ELR (cell line): ENCODE measurements at regions not wholly inside any gene's neighbourhood (a gene's known extent, or its start where the extent isn't known, plus 50 kb on each side); places are given as distances from the start of the nearest gene placed in this dataset.
"Not testable (repeated sequence)": the region's sequence is repeated elsewhere in the genome, so short reads cannot be mapped to it uniquely, and the experiment has no call there.

Experiments
- DNase-seq: peaks from one replicate; pipeline ENCODE4 v3.0.0-alpha.2; 2015; ENCODE audit warnings: low read depth

DNA sequence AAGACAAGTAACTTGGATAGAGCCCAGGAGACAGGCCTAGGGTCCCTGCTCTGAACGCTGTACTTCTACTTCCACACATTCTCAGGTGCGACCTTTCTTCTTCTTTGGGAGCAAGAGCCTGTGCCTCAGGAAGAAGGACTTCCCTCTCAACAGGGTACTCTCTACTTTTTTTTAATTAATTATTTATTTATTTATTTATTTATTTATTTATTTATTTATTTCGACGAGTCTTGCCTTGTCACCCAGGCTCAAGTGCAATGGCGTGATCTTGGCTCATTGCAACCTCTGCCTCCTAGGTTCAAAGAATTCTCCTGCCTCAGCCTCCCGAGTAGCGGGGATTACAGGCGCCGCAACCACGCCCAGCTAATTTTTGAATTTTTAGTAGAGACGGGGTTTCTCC lies 361.6 kb downstream of the FAM72C start:
- no peak for DNase-seq

DNA sequence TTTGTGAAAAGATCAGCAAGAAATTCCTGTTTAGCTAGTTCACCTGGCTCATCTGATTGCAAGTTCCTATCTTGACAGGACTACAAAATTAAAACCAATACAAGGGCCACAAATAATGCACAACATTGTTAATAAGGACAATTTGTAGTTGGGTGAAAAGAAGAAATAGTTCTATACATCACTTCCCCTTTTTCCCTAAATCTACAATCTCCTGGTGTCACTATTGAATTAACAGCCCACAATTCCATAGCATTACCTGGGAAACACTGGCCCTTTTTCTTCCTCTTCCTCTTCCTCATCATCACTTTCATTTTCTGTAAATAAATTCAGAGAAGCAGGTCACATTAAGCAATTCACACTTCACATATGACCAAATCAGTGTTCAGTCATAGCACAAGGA lies 366.9 kb downstream of the FAM72C start:
- no peak for DNase-seq

DNA sequence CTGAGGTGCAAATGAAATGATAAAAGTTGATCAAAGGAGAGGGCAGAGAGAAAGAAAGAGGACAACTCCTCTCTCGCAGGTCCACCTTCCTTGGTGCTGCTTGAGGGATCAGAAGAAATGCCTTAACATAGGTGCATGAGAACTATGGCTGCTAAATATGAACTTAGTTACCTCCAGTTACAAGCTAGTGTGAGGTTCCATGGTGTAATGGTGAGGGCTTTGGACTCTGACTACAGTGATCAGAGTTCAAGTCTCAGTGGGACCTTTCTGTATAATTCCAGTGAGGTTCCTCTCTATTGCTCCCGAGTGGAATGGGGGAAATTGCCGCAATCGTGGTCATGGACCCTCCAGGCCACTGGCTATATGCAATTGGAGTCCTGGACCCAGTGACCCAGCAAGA lies 387.3 kb downstream of the FAM72C start:
- peak; percentile 1 for DNase-seq

DNA sequence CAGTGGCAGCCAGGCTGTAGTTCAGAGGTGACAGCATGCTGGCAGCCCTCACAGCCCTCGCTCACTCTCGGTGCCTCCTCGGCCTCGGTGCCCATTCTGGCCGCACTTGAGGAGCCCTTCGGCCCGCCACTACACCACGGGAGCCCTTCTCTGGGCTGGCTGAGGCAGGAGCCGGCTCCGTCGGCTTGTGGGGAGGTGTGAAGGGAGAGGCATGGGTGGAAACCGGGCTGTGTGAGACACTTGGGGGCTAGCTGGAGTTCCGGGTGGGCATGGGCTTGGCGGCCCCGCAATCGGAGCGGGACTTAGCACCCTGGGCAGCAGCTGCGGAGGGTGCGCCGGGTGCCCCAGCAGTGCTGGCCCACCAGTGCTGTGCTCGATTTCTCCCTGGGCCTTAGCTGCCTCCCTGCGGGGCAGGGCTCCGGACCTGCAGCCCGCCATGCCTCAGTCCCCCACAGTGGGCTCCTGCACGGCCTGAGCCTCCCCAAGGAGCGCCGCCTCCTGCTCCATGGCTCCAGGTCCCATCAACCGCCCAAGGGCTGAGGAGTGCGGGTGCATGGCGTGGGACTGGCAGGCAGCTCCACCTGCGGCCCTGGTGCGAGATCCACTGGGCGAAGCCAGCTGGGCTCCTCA lies 396.8 kb downstream of the FAM72C start:
- DNase-seq = no peak

DNA sequence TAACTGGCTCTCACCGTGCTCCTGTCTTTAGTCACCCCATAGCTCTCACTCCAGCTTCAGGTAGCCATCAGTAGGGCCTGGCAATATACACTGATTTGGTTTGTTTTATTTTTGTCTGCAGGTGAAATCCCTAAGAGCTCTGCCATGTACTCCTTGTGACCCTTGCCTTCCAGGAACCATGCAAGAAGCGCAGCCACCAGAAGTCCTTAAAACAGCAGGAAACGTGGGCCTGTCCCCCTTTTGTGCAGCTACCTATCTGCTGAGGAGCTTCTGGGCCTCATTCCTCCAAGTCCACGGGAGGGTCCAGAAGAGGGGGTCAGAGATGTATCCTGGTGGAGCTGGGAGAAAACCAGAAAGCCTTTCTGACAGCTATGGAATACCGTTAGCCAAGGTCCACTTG lies 399.1 kb downstream of the FAM72C start:
- not testable (repeated sequence) for DNase-seq

DNA sequence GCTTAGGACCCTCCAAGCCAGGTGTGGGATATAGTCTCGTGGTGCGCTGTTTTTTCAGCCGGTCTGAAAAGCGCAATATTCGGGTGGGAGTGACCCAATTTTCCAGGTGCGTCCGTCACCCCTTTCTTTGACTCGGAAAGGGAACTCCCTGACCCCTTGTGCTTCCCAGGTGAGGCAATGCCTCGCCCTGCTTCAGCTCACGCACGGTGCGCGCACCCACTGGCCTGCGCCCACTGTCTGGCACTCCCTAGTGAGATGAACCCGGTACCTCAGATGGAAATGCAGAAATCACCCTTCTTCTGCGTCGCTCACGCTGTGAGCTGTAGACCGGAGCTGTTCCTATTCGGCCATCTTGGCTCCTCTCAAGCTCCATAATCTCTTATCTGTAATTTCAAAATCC lies 408.0 kb downstream of the FAM72C start:
- DNase-seq = not testable (repeated sequence)

DNA sequence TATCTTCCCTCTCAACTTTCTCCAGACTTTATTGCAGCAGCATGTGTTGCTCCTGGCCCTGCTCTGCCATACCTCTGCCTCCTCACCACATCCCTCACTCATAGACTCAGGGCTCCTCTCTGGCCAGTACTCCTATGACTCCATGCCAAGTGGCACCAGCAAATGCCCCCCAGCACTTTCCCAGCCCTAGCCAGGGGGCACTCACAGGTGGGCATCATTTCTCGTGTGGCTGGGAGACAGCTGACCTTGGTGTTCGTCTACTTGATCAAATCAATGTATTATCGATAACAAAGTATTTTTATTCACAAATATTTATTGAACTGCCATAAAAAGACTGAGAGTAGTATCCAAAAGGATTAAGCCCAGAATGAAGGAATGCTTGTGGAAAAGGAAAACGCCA lies 418.2 kb downstream of the FAM72C start:
- DNase-seq = no peak

DNA sequence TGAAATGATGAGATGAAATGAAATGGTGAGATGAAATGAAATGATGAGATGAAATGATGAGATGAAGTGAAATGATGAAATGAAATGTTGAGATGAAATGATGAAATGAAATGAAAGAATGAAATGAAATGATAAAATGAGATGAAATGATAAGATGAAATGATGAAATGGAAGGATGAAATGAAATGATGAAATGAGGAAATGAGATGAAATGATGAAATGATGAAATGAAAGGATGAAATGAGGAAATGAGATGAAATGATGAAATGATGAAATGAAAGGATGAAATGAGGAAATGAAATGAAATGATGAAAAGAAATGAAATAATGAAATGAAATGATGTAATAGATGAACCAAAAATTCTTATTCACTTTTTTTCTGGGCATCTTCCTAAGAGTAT lies 467.1 kb downstream of the FAM72C start:
- not testable (repeated sequence) for DNase-seq

DNA sequence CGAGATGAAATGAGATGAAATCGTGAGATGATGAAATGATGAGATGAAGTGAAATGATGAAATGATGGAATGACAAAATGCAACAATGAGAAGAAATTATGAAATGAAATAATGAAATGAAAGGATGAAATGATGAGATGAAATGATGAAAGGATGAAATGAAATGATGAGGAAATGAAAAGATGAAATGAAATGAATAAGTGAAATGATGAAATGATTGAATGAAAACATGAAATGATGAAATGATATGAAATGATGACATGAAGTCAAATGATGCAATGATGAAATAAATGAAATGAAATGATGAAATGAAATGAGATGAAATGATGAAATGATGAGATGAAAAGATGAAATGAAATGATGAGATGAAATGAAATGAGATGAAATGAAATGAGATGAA lies 467.7 kb downstream of the FAM72C start:
- not testable (repeated sequence) for DNase-seq

DNA sequence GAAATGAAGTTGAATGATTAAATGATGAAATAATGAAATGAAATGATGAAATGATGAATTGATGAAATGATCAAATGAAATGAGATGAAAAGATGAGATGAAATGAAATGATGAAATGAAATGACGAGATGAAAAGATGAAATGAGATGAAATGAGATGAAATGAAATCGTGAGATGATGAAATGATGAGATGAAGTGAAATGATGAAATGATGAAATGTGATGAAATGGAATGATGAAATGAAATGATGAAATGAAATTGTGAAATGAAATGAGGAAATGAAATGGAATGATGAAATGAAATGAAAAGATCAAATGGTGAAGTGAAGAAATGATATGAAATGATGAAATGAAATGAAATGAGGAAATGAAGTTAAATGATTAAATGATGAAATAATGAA lies 468.7 kb downstream of the FAM72C start:
- DNase-seq = not testable (repeated sequence)

DNA sequence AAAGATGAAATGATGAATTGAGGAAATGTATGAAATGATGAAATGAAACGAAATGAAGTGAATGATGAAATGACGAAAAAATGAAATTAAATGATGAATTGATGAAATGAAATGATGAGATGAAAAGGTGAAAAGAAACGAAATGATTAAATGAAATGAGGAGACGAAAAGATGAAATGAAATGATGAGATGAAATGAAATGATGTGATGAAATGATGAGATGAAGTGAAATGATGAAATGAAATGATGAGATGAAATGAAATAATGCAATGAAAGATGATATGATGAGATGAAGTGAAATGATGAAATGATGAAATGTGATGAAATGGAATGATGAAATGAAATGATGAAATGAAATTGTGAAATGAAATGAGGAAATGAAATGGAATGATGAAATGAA lies 469.7 kb downstream of the FAM72C start:
- DNase-seq = not testable (repeated sequence)

DNA sequence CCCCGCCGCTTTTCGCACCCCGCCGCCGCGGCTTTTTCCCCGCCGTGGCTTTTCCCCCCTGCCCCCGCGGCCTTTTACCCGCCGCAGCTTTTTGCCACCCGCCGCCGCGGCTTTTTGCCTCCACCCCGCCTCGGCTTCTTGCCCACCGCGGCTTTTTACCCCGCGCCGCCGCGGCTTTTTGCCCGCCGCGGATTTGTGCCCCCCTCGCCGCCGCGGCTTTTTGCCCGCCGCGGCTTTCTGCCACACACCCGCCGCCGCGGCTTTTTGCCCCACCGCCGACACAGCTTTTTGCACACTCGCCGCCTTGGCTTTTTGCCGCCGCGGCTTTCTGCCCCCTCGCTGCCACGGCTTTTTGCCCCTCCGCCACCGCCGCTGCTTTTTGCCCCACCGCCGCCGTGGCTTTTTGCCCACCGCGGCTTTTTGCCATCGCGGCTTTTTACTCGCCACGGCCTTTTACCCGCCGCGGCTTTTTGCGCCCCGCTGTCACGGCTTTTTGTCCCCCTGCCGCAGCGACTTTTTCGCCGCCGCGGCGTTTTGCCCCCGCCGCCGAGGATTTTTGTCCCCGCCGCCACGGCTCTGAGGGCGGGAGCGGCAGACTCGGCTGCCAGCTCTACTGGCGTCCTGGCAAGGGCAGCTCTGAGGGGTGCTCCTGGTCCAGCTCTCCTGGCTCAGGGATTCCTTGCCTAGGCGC lies 473.6 kb downstream of the FAM72C start:
- DNase-seq = not testable (repeated sequence)

DNA sequence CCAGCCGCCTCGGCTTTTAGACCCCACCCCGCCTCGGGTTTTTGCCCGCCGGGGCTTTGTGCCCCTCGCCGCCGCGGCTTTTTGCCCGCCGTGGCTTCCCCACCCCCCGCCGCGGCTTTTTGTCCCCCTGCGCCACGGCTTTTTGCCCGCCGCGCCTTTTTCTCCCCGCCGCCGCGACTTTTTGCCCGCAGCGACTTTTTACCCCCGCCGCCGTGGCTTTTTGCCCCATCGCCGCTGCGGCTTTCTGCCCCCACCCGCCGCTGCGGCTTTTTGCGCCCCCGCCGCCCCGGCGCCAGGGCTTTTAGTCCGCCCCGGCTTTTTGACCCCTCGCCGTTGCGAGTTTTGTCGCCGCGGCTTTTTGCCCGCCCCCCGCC lies 474.4 kb downstream of the FAM72C start:
- no peak for DNase-seq

DNA sequence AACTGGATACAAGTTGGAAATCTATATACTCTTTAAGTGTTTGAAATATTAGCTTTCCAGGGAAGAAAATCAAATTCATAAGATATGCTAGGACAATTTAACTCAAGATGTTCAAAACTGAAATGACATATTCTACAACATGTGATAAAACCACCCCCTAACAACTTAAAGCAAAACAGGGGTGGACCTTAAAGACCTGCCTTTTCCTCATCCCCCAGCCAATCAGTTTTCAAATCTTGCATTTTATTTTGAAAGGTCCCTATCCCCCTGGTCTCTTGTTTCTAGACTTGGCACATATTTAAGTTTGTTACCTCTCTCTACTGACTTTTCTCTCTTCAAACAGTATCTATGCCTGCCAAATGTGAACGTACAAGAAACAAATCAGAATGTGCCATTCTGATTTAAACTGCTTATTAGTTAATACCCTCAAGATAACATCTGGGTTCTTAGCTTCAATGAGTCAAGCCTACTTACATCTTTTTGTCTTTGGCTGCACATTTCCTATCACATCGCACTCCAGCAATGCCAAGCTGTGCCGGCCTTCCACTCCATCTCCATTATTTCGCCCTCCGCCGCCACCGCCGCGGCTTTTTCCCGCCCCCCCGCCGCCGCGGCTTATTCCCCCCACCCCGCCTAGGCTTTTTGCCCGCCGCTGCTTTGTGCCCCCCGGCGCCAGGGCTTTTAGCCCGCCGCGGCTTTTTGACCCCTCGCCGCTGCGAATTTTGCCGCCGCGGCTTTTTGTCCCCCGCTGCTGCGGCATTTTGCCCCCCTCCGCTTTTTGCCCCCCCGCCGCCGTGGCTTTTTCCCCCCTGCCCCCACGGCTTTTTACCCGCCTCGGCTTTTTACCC lies 475.0 kb downstream of the FAM72C start:
- not testable (repeated sequence) for DNase-seq
